Activated naive CD4-positive, alpha-beta T cell treated with anti-CD3 and anti-CD28 coated beads, Interleukin-2, amount 10 ng/mL, durations not matched to agents 7 days and 5 days (primary cell): ENCODE measurements at regions not wholly inside any gene's neighbourhood (a gene's known extent, or its start where the extent isn't known, plus 50 kb on each side); places are given as distances from the start of the nearest gene placed in this dataset.

Experiments used
- CTCF ChIA-PET: fragments of 350-600 bp; sonication (Branson Sonifier 250); formaldehyde crosslinking; loops from one replicate; lab custom pipeline; 2021; ENCODE audit warnings: antibody characterized with exemption; lab: Charles Lee
- DNase-seq: peaks from one replicate; pipeline ENCODE4 v3.0.0-alpha.2; 2020
- H3K27ac Mint-ChIP-seq: one replicate; pipeline ENCODE4 v1.8.0; 2021; ENCODE audit warnings: mild to moderate bottlenecking, moderate library complexity, mixed read lengths
- H3K27me3 Mint-ChIP-seq: one replicate; pipeline ENCODE4 v1.8.0; 2021; ENCODE audit warnings: mild to moderate bottlenecking, mixed read lengths
- H3K36me3 Mint-ChIP-seq: one replicate; pipeline ENCODE4 v1.8.0; 2021; ENCODE audit warnings: mixed read lengths
- H3K4me1 Mint-ChIP-seq: one replicate; pipeline ENCODE4 v1.8.0; 2021; ENCODE audit warnings: mixed read lengths
- H3K4me3 Mint-ChIP-seq: one replicate; pipeline ENCODE4 v1.8.0; 2021; ENCODE audit warnings: mild to moderate bottlenecking, moderate library complexity, mixed read lengths
- H3K9me3 Mint-ChIP-seq: one replicate; pipeline ENCODE4 v1.8.0; 2021; ENCODE audit warnings: mixed read lengths

DNA sequence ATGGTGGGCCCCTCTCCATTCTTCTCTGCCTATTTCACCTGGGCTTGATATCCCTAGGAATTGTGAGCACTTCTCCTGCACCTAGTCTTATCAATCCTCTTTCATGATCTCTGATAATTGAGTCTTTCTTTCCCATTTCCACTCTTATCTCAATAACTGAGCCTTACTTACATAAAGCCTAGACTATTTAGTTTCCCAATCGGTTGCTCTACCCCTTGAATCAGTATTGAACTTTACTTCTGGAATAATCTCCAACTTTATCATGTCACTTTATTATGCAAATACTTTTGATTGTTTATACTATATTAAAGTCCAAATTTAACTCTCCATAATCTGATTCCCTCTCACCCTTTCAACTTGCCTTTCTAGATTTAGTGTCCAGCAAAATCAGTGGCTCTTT lies 222.7 kb downstream of the SPRY1 start:
- CTCF ChIA-PET = no interaction called here
- DNase-seq = no peak
- Mint-ChIP-seq H3K36me3 (no peaks in the 10 kb centered on the region), H3K27ac (no peak overlapping the region), H3K9me3 (no peaks in the 10 kb centered on the region), H3K4me1 (peaks cover 13% of the 10 kb centered on the region), H3K4me3 (no peak overlapping the region), H3K27me3 (no peaks in the 10 kb centered on the region)

- no peak overlapping the region for H3K4me3 Mint-ChIP-seq
- CTCF ChIA-PET = no interaction called here
- peaks cover 13% of the 10 kb centered on the region for H3K4me1 Mint-ChIP-seq
- H3K9me3 Mint-ChIP-seq = no peaks in the 10 kb centered on the region
- no peak for DNase-seq
- no peaks in the 10 kb centered on the region for H3K27me3 Mint-ChIP-seq
- no peak overlapping the region for H3K27ac Mint-ChIP-seq
- no peaks in the 10 kb centered on the region for H3K36me3 Mint-ChIP-seq
Observed at GRCh38 chr4:123619895-123620294, 223.3 kb downstream of the SPRY1 start.

DNA sequence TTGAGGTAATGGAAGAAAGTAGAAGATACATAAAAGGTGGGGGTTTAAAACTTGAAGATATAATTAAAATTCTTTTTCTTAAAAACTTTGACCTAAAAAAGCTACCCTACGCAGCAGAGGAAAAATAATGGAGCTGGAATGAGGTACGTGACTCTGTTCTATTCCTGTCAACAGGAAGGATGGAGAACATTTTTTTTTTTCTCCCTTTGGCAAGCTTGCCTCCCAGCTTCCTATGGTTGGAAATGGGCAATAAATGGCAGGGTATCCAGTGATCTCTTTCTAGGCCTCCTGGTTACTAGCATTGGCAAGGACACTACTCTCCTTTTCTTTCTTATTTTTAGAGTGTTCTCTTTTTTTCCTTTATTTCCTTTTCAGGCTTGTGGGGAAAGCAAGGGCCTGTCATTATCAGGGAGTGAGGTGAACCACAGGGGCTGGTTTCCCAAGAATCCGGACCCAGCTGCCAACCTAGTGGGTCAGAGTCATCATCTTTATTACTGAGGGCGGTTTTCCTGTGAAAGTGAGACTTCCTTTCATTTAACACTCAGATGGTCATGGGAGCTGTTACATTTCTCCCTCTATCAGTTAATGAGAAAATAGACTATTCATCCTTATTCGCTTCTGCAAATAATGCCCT lies 224.6 kb downstream of the SPRY1 start:
- no peaks in the 10 kb centered on the region for H3K36me3 Mint-ChIP-seq
- H3K27ac Mint-ChIP-seq = no peak overlapping the region
- H3K9me3 Mint-ChIP-seq = no peaks in the 10 kb centered on the region
- CTCF ChIA-PET = interaction anchor here (0.9 kb wide), 1 partner anchor 39 kb away, joined by 4 read pairs; no protein-coding TSS in a partner anchor
- DNase-seq = no peak
- no peaks in the 10 kb centered on the region for H3K27me3 Mint-ChIP-seq
- H3K4me1 Mint-ChIP-seq = peaks cover 16% of the 10 kb centered on the region
- H3K4me3 Mint-ChIP-seq = no peak overlapping the region

DNA sequence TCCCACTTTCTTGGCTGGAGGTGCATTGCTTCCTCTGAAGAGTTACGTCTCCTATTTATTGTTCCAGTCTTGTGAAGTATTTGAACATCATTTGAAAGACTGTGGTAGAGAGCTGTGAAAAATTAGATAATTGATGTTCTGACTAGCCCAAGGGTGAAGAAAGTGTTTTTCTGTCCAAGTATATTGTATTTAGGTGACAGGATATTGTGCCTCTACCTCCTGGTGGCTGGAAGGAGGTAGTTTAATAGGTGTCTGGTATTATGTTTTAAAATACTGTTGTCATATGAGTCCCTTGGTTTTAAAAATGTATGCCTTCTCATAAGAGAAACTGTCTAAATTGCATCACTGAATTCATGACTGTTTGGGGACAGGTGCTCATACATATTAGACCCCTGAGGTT lies 226.0 kb downstream of the SPRY1 start:
- Mint-ChIP-seq H3K9me3 (no peaks in the 10 kb centered on the region), H3K27ac (no peak overlapping the region), H3K4me1 (peaks cover 5% of the 10 kb centered on the region), H3K4me3 (no peak overlapping the region), H3K36me3 (no peaks in the 10 kb centered on the region), H3K27me3 (no peaks in the 10 kb centered on the region)
- no peak for DNase-seq
- CTCF ChIA-PET = no interaction called here

DNA sequence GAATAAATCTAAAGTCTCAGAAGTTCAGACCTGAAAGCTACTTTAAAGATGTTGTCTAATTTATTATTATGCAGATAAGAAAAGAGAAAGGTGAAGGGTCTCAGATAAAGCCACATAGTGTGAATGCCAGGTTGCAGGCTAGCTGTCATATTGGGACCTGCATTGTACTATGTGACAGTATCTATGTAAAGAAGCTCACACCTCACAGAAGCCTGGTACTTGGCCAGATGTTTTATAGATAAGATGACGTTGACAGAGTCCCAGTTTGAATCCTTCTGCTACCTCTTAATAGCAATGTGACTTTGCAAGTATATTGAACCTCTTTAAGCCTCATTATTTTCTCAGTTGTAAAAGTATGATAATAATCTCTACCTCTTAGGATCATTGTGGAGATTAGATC lies 227.0 kb downstream of the SPRY1 start:
- Mint-ChIP-seq H3K36me3 (no peaks in the 10 kb centered on the region), H3K27me3 (no peaks in the 10 kb centered on the region), H3K4me1 (peaks cover 5% of the 10 kb centered on the region), H3K27ac (no peak overlapping the region), H3K9me3 (no peaks in the 10 kb centered on the region), H3K4me3 (no peak overlapping the region)
- DNase-seq = no peak
- CTCF ChIA-PET = interaction anchor here (0.6 kb wide), 1 partner anchor 186 kb away, joined by 3 read pairs; no protein-coding TSS in a partner anchor

DNA sequence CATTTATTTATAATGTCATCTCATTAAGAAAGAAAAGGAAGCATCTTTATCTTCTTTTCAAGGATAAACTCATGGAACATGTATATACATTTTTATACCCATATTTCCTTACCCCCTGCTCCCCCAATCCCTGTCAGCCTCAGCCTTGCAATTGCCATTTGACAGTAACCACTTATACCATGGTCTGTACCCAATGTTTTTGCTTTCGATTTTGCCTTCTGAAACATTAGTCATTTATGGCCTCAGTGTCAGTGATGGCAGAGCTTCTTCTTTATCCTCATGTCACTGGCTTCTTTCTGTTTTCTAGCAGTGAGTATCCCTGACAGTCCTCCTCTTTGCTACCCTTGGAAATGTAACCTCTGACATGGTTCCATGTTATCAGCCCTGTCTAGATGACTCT lies 228.4 kb downstream of the SPRY1 start:
- Mint-ChIP-seq H3K27ac (no peak overlapping the region), H3K27me3 (peaks cover under 1% of the 10 kb centered on the region), H3K9me3 (no peaks in the 10 kb centered on the region), H3K36me3 (no peaks in the 10 kb centered on the region), H3K4me1 (peaks cover 5% of the 10 kb centered on the region), H3K4me3 (no peak overlapping the region)
- DNase-seq = no peak
- CTCF ChIA-PET = no interaction called here

GRCh38 chr4:123628288-123628687 lies 231.7 kb downstream of the SPRY1 start:
- Mint-ChIP-seq H3K9me3 (no peaks in the 10 kb centered on the region), H3K4me1 (peaks cover 3% of the 10 kb centered on the region), H3K27ac (no peak overlapping the region), H3K36me3 (no peaks in the 10 kb centered on the region), H3K27me3 (peaks cover 4% of the 10 kb centered on the region), H3K4me3 (no peak overlapping the region)
- CTCF ChIA-PET = interaction anchor here (0.6 kb wide), 1 partner anchor 505 kb away, joined by 3 read pairs; no protein-coding TSS in a partner anchor
- no peak for DNase-seq

- no peak overlapping the region for H3K27ac Mint-ChIP-seq
- H3K27me3 Mint-ChIP-seq = peaks cover 4% of the 10 kb centered on the region
- CTCF ChIA-PET = no interaction called here
- peaks cover 3% of the 10 kb centered on the region for H3K9me3 Mint-ChIP-seq
- H3K36me3 Mint-ChIP-seq = no peaks in the 10 kb centered on the region
- H3K4me1 Mint-ChIP-seq = no peaks in the 10 kb centered on the region
- no peak for DNase-seq
- H3K4me3 Mint-ChIP-seq = no peak overlapping the region
Observed at GRCh38 chr4:123631786-123632692, 235.4 kb downstream of the SPRY1 start.

DNA sequence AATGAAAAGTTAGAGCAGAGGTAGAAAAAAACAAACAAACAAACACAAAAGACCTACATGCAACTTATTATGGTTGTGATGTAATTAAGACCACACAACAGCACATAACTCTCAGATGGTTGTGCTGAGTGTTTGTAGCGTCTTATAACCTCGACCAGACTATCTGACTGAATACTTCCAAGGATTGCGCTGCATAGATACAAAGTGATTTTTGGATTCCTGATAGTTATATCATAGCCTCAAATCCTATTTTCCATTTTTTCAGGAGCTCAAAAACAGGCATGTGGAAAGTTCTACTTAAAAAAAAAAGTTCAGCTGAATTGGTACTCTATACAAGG lies 236.1 kb downstream of the SPRY1 start:
- Mint-ChIP-seq H3K36me3 (no peaks in the 10 kb centered on the region), H3K27me3 (peaks cover 4% of the 10 kb centered on the region), H3K4me3 (no peak overlapping the region), H3K4me1 (no peaks in the 10 kb centered on the region), H3K9me3 (peaks cover 3% of the 10 kb centered on the region), H3K27ac (no peak overlapping the region)
- DNase-seq = no peak
- CTCF ChIA-PET = no interaction called here

DNA sequence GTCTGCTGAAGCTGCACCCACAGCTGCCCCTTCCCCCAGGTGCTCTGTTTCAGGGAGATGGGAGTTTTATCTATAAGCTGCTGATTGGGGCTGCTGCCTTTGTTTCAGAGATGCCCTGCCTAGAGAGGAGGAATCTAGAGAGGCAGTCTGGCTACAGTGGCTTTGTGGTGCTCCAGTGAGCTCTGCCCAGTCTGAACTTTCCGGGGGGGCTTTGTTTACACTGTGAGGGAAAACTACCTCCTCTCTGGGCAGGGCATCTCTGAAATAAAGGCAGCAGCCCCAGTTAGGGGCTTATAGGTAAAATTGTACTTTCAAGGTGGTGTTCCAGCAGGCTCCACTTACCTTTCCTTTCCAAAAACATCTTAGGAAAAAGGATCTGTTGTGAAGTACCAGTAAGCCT lies 242.2 kb downstream of the SPRY1 start:
- H3K27ac Mint-ChIP-seq = no peak overlapping the region
- H3K4me1 Mint-ChIP-seq = peaks cover 4% of the 10 kb centered on the region
- H3K27me3 Mint-ChIP-seq = no peaks in the 10 kb centered on the region
- H3K4me3 Mint-ChIP-seq = no peak overlapping the region
- H3K36me3 Mint-ChIP-seq = no peaks in the 10 kb centered on the region
- CTCF ChIA-PET = no interaction called here
- H3K9me3 Mint-ChIP-seq = peaks cover 3% of the 10 kb centered on the region
- no peak for DNase-seq

DNA sequence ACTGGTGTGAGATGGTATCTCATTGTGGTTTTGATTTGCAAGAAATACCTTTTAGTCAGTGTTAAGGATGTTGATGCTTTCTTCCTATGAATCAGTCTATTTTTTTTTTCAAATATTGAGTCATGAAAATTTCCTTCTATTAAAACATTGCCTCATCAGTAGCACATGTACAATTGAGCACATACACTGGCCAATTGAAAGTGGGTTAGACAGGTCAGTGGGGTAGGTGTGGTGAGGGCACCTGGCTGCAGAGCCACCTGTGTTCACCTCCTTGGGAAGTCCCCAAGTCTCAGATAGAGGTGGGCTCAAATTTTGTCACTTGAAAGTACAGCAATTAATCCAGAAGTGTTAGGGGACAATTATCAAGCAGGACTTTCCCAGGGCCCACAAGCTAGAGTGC lies 243.7 kb downstream of the SPRY1 start:
- CTCF ChIA-PET = no interaction called here
- peaks cover 4% of the 10 kb centered on the region for H3K4me1 Mint-ChIP-seq
- no peak overlapping the region for H3K27ac Mint-ChIP-seq
- no peaks in the 10 kb centered on the region for H3K9me3 Mint-ChIP-seq
- no peaks in the 10 kb centered on the region for H3K27me3 Mint-ChIP-seq
- no peaks in the 10 kb centered on the region for H3K36me3 Mint-ChIP-seq
- H3K4me3 Mint-ChIP-seq = no peak overlapping the region
- DNase-seq = no peak

- Mint-ChIP-seq H3K27me3 (no peaks in the 10 kb centered on the region), H3K4me3 (no peak overlapping the region), H3K27ac (no peak overlapping the region), H3K4me1 (peaks cover 4% of the 10 kb centered on the region), H3K36me3 (no peaks in the 10 kb centered on the region), H3K9me3 (no peaks in the 10 kb centered on the region)
- no peak for DNase-seq
- CTCF ChIA-PET = no interaction called here
Observed at GRCh38 chr4:123640824-123641223, 244.2 kb downstream of the SPRY1 start.

- Mint-ChIP-seq H3K36me3 (no peaks in the 10 kb centered on the region), H3K9me3 (no peaks in the 10 kb centered on the region), H3K27ac (no peak overlapping the region), H3K4me1 (peaks cover 4% of the 10 kb centered on the region), H3K27me3 (no peaks in the 10 kb centered on the region), H3K4me3 (no peak overlapping the region)
- DNase-seq = no peak
- CTCF ChIA-PET = no interaction called here
Observed at GRCh38 chr4:123643691-123644090, 247.1 kb downstream of the SPRY1 start.

DNA sequence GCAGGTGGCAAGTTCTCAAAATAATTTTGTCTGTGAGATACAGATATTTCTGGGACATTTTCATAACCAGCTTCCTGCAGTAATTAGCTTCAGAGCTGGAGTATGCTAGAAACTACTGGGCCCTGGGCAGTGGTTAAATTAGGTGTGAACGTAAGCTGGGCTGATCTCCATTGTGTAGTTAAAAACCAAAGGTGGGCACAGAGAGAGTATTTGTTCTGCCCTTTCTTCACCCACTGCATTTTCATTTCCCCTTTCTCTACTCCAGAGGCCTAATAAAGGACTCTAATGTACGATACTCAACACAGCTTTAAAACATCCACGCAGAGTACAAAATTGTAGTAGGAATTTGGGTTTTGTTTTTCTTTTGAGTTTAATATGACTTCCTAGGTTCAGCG lies 252.7 kb downstream of the SPRY1 start:
- H3K9me3 Mint-ChIP-seq = no peaks in the 10 kb centered on the region
- CTCF ChIA-PET = interaction anchor here (0.6 kb wide), 1 partner anchor 15 kb away, joined by 3 read pairs; no protein-coding TSS in a partner anchor

More for the DNA sequence above, 252.7 kb downstream of the SPRY1 start:
- DNase-seq = no peak
- Mint-ChIP-seq H3K27me3 (no peaks in the 10 kb centered on the region), H3K4me3 (no peak overlapping the region), H3K36me3 (no peaks in the 10 kb centered on the region), H3K27ac (no peak overlapping the region), H3K4me1 (no peaks in the 10 kb centered on the region)
